Mesenchymal stem cell (in vitro differentiated cells and primary cell): ENCODE measurements at regions not wholly inside any gene's neighbourhood (a gene's known extent, or its start where the extent isn't known, plus 50 kb on each side); places are given as distances from the start of the nearest gene placed in this dataset.

Experiments used
- DNase-seq: peaks from one replicate; pipeline ENCODE4 v3.0.0-alpha.2; 2013
- H2AFZ ChIP-seq: one replicate; pipeline ENCODE4 v1.6.1; 2013; ENCODE audit warnings: low read depth, mild to moderate bottlenecking, control low read depth, inconsistent platforms, low read length, moderate library complexity
- H2AK5ac ChIP-seq: 2 replicates; pipeline ENCODE4 v1.6.1; 2013; ENCODE audit warnings: low read length, moderate library complexity, mild to moderate bottlenecking, inconsistent platforms; ENCODE audit not compliant: severe bottlenecking
- H2BK120ac ChIP-seq: one replicate; pipeline ENCODE4 v1.6.1; 2013; ENCODE audit warnings: low read depth, mild to moderate bottlenecking, inconsistent platforms, low read length, moderate library complexity
- H2BK12ac ChIP-seq, 2 experiments: one replicate each; pipeline ENCODE4 v1.6.1; 2013; ENCODE audit warnings: inconsistent platforms in 2 of 2, low read length in 2 of 2, mild to moderate bottlenecking in 2 of 2, moderate library complexity in 2 of 2, control low read depth in 1 of 2
- H2BK15ac ChIP-seq: one replicate; pipeline ENCODE4 v1.6.1; 2013; ENCODE audit warnings: mild to moderate bottlenecking, low read depth, inconsistent platforms; ENCODE audit not compliant: poor library complexity, severe bottlenecking
- H2BK5ac ChIP-seq: 2 replicates; pipeline ENCODE4 v1.6.1; 2013; ENCODE audit warnings: low read depth, mild to moderate bottlenecking, low read length, control low read depth, inconsistent platforms; ENCODE audit not compliant: poor library complexity, severe bottlenecking
- H3K14ac ChIP-seq, 2 experiments: one replicate each; pipeline ENCODE4 v1.6.1; 2013; ENCODE audit warnings: inconsistent platforms in 2 of 2, low read length in 2 of 2, control low read depth in 1 of 2, mild to moderate bottlenecking in 1 of 2, moderate library complexity in 1 of 2
- H3K18ac ChIP-seq, 2 experiments: one replicate each; pipeline ENCODE4 v1.6.1; 2013; ENCODE audit warnings: inconsistent platforms in 2 of 2, low read length in 2 of 2, control low read depth in 1 of 2, low read depth in 1 of 2, mild to moderate bottlenecking in 1 of 2
- H3K23ac ChIP-seq, 2 experiments: one replicate each; pipeline ENCODE4 v1.6.1; 2013; ENCODE audit warnings: inconsistent platforms in 2 of 2, low read length in 2 of 2, mild to moderate bottlenecking in 2 of 2, moderate library complexity in 2 of 2, control low read depth in 1 of 2
- H3K27ac ChIP-seq: 2 replicates; pipeline ENCODE4 v1.5.1; 2013; ENCODE audit warnings: mild to moderate bottlenecking, moderate library complexity, low read length, control low read depth, inconsistent platforms; ENCODE audit not compliant: poor library complexity, severe bottlenecking
- H3K27me3 ChIP-seq, 2 experiments: 2 replicates each; pipeline versions ENCODE4 v1.6.1 to v1.7.0; 2013; ENCODE audit warnings: low read length in 2 of 2, mild to moderate bottlenecking in 2 of 2, moderate library complexity in 2 of 2, control low read depth in 1 of 2, inconsistent platforms in 1 of 2; ENCODE audit not compliant: control insufficient read depth in 1 of 2, insufficient read depth in 1 of 2
- H3K36me3 ChIP-seq, 2 experiments: 2 replicates each; pipeline versions ENCODE4 v1.6.1 to v1.7.0; 2013; ENCODE audit warnings: low read length in 2 of 2, control low read depth in 1 of 2, inconsistent platforms in 1 of 2, low read depth in 1 of 2, mild to moderate bottlenecking in 1 of 2; ENCODE audit not compliant: insufficient read depth in 2 of 2, control insufficient read depth in 1 of 2
- H3K4ac ChIP-seq, 2 experiments: one replicate each; pipeline ENCODE4 v1.6.1; 2013; ENCODE audit warnings: inconsistent platforms in 2 of 2, low read length in 2 of 2, mild to moderate bottlenecking in 2 of 2, moderate library complexity in 2 of 2, control low read depth in 1 of 2, low read depth in 1 of 2
- H3K4me1 ChIP-seq: 2 replicates; pipeline ENCODE4 v1.6.1; 2013; ENCODE audit warnings: low read depth, low read length, control low read depth; ENCODE audit not compliant: control insufficient read depth, insufficient read depth
- H3K4me2 ChIP-seq: 2 replicates; pipeline ENCODE4 v1.6.1; 2013; ENCODE audit warnings: low read length, mild to moderate bottlenecking, inconsistent platforms; ENCODE audit not compliant: poor library complexity, severe bottlenecking
- H3K4me3 ChIP-seq, 2 experiments: 2 replicates each; pipeline versions ENCODE4 v1.5.1 to v1.7.0; 2013; ENCODE audit warnings: low read length in 2 of 2, mild to moderate bottlenecking in 2 of 2, control low read depth in 1 of 2, low read depth in 1 of 2; ENCODE audit not compliant: insufficient read depth in 1 of 2
- H3K79me1 ChIP-seq: replicated peaks from 2 replicates; pipeline ENCODE4 v1.6.1; 2013; ENCODE audit warnings: mild to moderate bottlenecking, control low read depth, low read length, inconsistent platforms; ENCODE audit not compliant: poor library complexity, severe bottlenecking
- H3K9ac ChIP-seq: 2 replicates; pipeline ENCODE4 v1.7.0; 2013; ENCODE audit warnings: mild to moderate bottlenecking, low read length, moderate library complexity
- H3K9me3 ChIP-seq: 2 replicates; pipeline ENCODE4 v1.7.0; 2013; ENCODE audit warnings: mild to moderate bottlenecking, low read length; ENCODE audit not compliant: control insufficient read depth
- H4K8ac ChIP-seq: one replicate; pipeline ENCODE4 v1.6.1; 2013; ENCODE audit warnings: inconsistent platforms, mild to moderate bottlenecking, low read length, moderate library complexity
- H4K91ac ChIP-seq: one replicate; pipeline ENCODE4 v1.6.1; 2013; ENCODE audit warnings: mild to moderate bottlenecking, low read length, inconsistent platforms
- WGBS: methylation state at CpG from one replicate; pipeline ENCODE4 v1.1.7; 2013; ENCODE audit warnings: mixed read lengths; 5-methylcytosine and 5-hydroxymethylcytosine counted together

GRCh38 chr1:213861841-213862240 is 125.9 kb upstream of the PROX1 start:
- no peak overlapping the region for H3K23ac ChIP-seq
- H3K9me3 ChIP-seq: no peaks in the 10 kb centered on the region
- no peaks in the 10 kb centered on the region for H3K4me1 ChIP-seq
- H3K27me3 ChIP-seq: no peaks in the 10 kb centered on the region
- no peak overlapping the region for H2BK5ac ChIP-seq
- no peak for DNase-seq
- H3K4me2 ChIP-seq: no peak overlapping the region
- no peak overlapping the region for H3K14ac ChIP-seq
- no peak overlapping the region for H3K18ac ChIP-seq
- no peak overlapping the region for H2BK15ac ChIP-seq
- no peak overlapping the region for H3K9ac ChIP-seq
- 92% methylated on average over 12 of the region's 12 CpGs for WGBS
- H3K27ac ChIP-seq: no peak overlapping the region
- no peaks in the 10 kb centered on the region for H3K36me3 ChIP-seq
- H2BK120ac ChIP-seq: no peak overlapping the region
- no peak overlapping the region for H3K4me3 ChIP-seq
- no peak overlapping the region for H4K91ac ChIP-seq
- no peaks in the 10 kb centered on the region for H3K79me1 ChIP-seq
- H3K4ac ChIP-seq: no peak overlapping the region
- no peak overlapping the region for H2BK12ac ChIP-seq
- no peak overlapping the region for H2AK5ac ChIP-seq
- H4K8ac ChIP-seq: no peak overlapping the region
- no peak overlapping the region for H2AFZ ChIP-seq

GRCh38 chr1:213864091-213864490 is 123.7 kb upstream of the PROX1 start:
- Histone ChIP-seq H3K4me3 (no peak overlapping the region), H2BK15ac (no peak overlapping the region), H2AFZ (no peak overlapping the region), H4K8ac (no peak overlapping the region), H3K23ac (no peak overlapping the region), H3K9ac (no peak overlapping the region), H3K9me3 (no peaks in the 10 kb centered on the region), H3K79me1 (no peaks in the 10 kb centered on the region), H2BK12ac (no peak overlapping the region), H2BK5ac (no peak overlapping the region), H2BK120ac (no peak overlapping the region), H3K18ac (no peak overlapping the region), H4K91ac (no peak overlapping the region), H3K4me1 (no peaks in the 10 kb centered on the region), H3K27ac (no peak overlapping the region), H3K14ac (no peak overlapping the region), H2AK5ac (no peak overlapping the region), H3K36me3 (no peaks in the 10 kb centered on the region), H3K27me3 (no peaks in the 10 kb centered on the region), H3K4ac (no peak overlapping the region), H3K4me2 (no peak overlapping the region)
- no peak for DNase-seq
- 100% methylated on average over 3 of the region's 4 CpGs for WGBS

- no peak overlapping the region for H3K23ac ChIP-seq
- no peak overlapping the region for H3K9ac ChIP-seq
- no peaks in the 10 kb centered on the region for H3K27me3 ChIP-seq
- H3K4me3 ChIP-seq: no peak overlapping the region
- H3K4me2 ChIP-seq: no peak overlapping the region
- no peak overlapping the region for H3K27ac ChIP-seq
- H3K4ac ChIP-seq: no peak overlapping the region
- no peak overlapping the region for H2BK15ac ChIP-seq
- H3K14ac ChIP-seq: no peak overlapping the region
- no peak overlapping the region for H2AK5ac ChIP-seq
- no peak for DNase-seq
- no peak overlapping the region for H2BK5ac ChIP-seq
- H3K79me1 ChIP-seq: no peaks in the 10 kb centered on the region
- H3K18ac ChIP-seq: no peak overlapping the region
- H4K8ac ChIP-seq: no peak overlapping the region
- H2AFZ ChIP-seq: no peak overlapping the region
- 80% methylated on average over 1 of the region's 2 CpGs for WGBS
- H3K36me3 ChIP-seq: no peaks in the 10 kb centered on the region
- H2BK12ac ChIP-seq: no peak overlapping the region
- H3K4me1 ChIP-seq: no peaks in the 10 kb centered on the region
- no peaks in the 10 kb centered on the region for H3K9me3 ChIP-seq
- H2BK120ac ChIP-seq: no peak overlapping the region
- H4K91ac ChIP-seq: no peak overlapping the region
Observed at GRCh38 chr1:213868482-213868881, 119.3 kb upstream of the PROX1 start.

GRCh38 chr1:213871179-213871578 is 116.6 kb upstream of the PROX1 start:
- H3K27ac ChIP-seq: no peak overlapping the region
- no peaks in the 10 kb centered on the region for H3K79me1 ChIP-seq
- H3K23ac ChIP-seq: no peak overlapping the region
- no peak overlapping the region for H3K4me3 ChIP-seq
- H3K9me3 ChIP-seq: no peaks in the 10 kb centered on the region
- H2BK15ac ChIP-seq: no peak overlapping the region
- DNase-seq: no peak
- H4K8ac ChIP-seq: no peak overlapping the region
- H3K4me2 ChIP-seq: no peak overlapping the region
- WGBS: 89% methylated on average over 4 of the region's 4 CpGs
- H3K4ac ChIP-seq: no peak overlapping the region
- no peaks in the 10 kb centered on the region for H3K27me3 ChIP-seq
- H2BK12ac ChIP-seq: no peak overlapping the region
- no peak overlapping the region for H2BK120ac ChIP-seq
- no peaks in the 10 kb centered on the region for H3K4me1 ChIP-seq
- no peak overlapping the region for H4K91ac ChIP-seq
- no peak overlapping the region for H2BK5ac ChIP-seq
- no peak overlapping the region for H2AFZ ChIP-seq
- no peak overlapping the region for H3K18ac ChIP-seq
- H3K36me3 ChIP-seq: no peaks in the 10 kb centered on the region
- no peak overlapping the region for H2AK5ac ChIP-seq
- no peak overlapping the region for H3K14ac ChIP-seq
- no peak overlapping the region for H3K9ac ChIP-seq
